GM12874 (cell line): ENCODE measurements at regions not wholly inside any gene's neighbourhood (a gene's known extent, or its start where the extent isn't known, plus 50 kb on each side); places are given as distances from the start of the nearest gene placed in this dataset.

Experiments used
- CTCF ChIP-seq: IDR thresholded peaks from 2 replicates; pipeline ENCODE4 v1.5.1; 2011; ENCODE audit warnings: low read depth, mild to moderate bottlenecking, control low read depth, low read length, moderate library complexity; ENCODE audit not compliant: insufficient read depth

- no peak for TF ChIP-seq CTCF
Measured at GRCh38 chr9:115628426-115628825, 510.5 kb upstream of the TNC start.

- TF ChIP-seq CTCF = no peak
Measured at GRCh38 chr9:115629879-115630840, 512.2 kb upstream of the TNC start.

DNA sequence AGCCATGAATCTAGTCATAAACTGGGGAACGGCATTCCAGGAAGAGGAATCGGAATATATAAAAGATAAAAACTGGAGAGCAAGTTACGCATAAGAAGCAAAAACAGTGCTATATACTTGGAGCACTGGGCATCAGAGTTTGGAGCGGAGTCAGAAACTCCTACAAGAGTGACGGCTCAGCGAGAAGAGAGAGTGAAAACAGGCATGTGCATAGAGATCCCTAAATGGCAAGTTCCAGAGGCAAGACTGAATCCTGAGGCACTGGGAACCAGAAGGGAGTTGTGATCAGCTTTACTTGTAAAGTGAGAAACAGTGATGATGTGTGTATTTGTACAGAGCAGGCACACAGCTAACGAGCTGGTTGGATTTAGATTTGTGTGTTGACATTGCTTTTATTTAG lies 514.4 kb upstream of the TNC start:
- no peak for TF ChIP-seq CTCF

DNA sequence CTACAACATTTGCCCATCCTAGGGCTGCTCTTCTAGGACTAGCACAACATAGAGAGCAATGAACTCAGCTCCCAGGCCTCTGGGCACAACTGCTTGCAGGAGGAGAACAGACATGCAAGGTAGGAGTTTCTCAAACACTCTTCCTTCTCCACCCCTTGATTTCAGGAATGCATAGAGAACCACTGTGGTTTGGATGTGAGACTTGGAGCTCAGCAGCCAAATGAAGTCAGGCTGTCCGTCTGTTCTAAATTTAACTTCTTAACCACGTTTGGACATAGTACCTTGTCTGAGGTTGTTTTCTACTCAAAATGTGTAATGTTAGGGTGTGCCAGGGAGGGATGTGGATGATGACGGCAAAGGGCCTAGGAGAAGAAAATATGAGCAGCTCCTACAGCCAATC lies 515.1 kb upstream of the TNC start:
- no peak for TF ChIP-seq CTCF

DNA sequence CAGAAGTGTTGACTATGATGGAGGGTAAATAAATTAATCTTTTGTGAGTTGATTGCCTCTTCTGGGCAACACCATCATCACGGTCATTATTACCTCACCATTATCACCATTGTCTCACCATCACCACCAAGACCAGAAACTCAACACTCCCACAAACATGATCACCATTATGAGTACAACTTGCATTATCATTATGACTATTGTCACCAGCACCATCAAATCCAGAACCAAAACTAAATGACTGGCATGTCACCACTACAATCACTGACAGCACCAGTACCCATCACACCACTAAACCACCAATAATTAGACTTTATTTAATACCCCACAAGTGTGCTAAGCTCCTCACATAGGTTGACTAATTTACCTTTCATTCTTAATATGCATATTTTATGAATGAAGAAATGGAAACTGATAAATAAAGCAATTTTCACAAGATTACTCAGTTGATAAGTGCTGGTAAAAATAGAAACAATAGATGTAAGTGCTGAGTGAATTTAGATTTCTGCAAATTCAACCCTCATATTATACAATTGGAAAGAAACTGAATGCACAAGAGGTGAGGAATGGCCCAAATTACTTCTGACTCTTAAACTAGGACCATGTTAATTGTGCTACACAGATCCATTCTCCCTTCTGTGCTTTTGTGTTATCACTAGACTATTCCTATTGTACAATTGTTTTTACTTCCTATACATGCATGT lies 517.8 kb upstream of the PAPPA start:
- no peak for TF ChIP-seq CTCF

- no peak for TF ChIP-seq CTCF
Measured at GRCh38 chr9:115636596-115636995, 517.0 kb upstream of the PAPPA start.

DNA sequence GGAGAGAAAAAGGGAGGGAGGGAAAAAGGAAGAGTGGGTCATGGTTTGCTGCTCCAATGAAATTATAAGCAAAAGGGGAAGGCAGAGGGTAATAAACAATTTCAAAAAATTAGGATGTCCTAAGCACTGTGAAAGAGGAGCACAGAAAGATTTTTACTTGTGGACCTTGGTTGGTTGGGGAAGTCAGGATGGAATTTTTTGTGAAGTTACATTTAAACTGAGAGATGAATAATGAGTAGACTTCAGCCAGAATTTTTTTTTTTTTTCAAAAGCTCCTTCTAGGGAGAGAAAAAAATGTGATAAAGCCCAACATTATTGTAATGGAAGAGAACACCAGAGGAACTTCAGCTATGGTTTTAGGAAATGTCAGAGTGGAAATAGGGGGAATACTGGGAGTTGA lies 515.9 kb upstream of the PAPPA start:
- TF ChIP-seq CTCF = no peak
